Hepatocyte (in vitro differentiated cells): ENCODE measurements at regions not wholly inside any gene's neighbourhood (a gene's known extent, or its start where the extent isn't known, plus 50 kb on each side); places are given as distances from the start of the nearest gene placed in this dataset.

ENCODE experiments used
- CTCF ChIP-seq: fragments of 200-600 bp; sonication (generic); IDR thresholded peaks from 2 replicates; pipeline ENCODE4 v1.5.1; 2016; ENCODE audit warnings: antibody characterized with exemption, mild to moderate bottlenecking; ENCODE audit not compliant: poor library complexity
- EZH2 ChIP-seq: fragments of 200-600 bp; sonication (generic); IDR thresholded peaks from 2 replicates; pipeline ENCODE4 v1.6.1; 2016; ENCODE audit warnings: antibody characterized with exemption, mild to moderate bottlenecking, borderline replicate concordance
- EZH2phosphoT487 ChIP-seq: fragments of 200-600 bp; sonication (generic); IDR thresholded peaks from one replicate; pipeline ENCODE4 v1.6.1; 2018; ENCODE audit warnings: antibody characterized with exemption, mild to moderate bottlenecking, low read depth, moderate library complexity; ENCODE audit not compliant: unreplicated experiment, severe bottlenecking

GRCh38 chr13:109497917-109498316 is 288.5 kb downstream of the IRS2 start:
- no peak for TF ChIP-seq CTCF
- TF ChIP-seq EZH2, result no peak
- TF ChIP-seq EZH2phosphoT487, result no peak
